Pulmonary artery endothelial cell (primary cell): ENCODE measurements at regions not wholly inside any gene's neighbourhood (a gene's known extent, or its start where the extent isn't known, plus 50 kb on each side); places are given as distances from the start of the nearest gene placed in this dataset.
A peak's percentile ranks its signal among the peaks of the same experiment; 100 is the strongest.

Experiments used
- DNase-seq: peaks from one replicate; pipeline ENCODE4 v3.0.0-alpha.2; 2011; ENCODE audit warnings: low read depth, low spot score

- no peak for DNase-seq
Observed at GRCh38 chr1:198861636-198862035, 222.8 kb downstream of the PTPRC start.

DNA sequence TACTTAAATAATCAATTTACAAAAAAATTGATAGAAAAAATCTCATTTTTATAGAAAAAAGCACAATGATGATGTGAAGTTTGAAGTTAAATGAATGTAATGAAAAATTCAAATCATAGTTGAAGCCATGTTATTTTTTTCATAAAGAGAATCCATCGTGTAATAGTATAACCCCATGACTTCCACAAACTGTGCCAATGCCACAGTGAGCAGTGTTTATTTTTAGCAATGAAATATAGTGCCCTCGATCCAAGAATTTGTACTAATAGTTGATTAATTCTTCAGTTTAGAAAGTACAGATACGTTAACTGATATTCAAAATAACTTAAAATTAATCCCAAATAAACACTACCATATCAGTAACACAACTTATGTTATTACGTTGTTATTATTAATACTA is 225.9 kb downstream of the PTPRC start:
- DNase-seq: no peak

DNA sequence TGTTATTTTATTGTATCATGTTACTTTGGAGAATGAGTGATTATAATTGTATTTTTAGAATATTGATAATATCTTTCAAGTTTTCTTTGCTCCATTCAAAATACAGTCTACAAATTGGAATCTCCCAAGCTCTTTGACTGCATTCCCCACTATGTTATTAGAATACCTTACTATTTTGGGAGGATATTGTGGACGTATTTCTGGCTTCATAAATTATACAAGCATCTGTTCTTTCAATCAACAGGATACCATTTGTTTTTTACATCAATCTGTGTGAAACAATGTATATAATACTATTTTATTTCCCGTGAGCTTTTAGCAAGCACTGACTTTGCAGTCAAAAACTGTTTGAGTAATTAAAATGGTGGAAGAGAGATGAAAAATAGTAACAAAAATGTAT is 226.5 kb downstream of the PTPRC start:
- no peak for DNase-seq

DNA sequence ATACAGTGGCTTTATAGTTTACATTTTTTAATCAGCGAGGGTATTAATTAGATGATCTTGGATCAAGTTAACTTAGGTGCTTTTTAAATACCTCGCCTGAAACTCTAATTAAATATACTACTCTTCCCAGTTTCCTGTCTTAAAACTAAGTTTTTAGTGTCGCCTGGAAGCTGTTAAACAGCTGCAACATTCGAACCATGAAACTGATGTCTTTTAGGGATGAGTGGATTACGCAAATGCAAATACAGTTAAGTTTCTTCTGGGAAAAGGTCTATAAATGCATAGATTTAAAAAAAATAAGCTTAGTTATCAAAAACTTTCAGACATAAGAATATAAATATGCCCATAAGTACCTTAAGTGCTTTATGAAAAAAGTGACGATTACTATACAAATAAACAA is 228.3 kb downstream of the PTPRC start:
- DNase-seq: no peak

DNA sequence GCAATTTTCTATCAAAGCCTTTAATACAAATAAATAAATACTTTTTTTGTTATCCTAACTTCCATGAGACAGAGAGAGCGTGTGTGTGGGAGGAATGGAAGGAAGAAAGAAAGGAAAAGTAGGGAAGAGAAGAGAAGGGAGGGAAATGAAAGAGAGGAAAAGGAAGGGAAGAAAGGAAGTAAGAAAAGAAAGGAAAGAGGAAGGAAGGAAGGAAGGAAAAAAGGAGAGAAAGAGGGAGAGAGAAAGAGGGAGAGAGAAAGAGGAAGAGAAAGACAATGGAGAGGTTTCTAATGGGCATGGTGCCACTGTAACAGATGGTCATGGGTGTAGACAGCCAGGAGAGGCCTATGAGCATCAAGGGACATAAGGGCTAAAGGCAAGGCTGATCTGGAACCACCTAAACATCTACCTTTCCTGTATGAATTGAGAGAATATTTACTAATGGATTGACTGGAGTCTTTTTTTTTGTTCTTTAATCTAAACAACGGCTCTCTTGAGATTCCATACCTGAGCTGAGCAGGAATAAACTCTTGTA is 234.9 kb downstream of the PTPRC start:
- DNase-seq: no peak

GRCh38 chr1:198876371-198876871 is 237.6 kb downstream of the PTPRC start:
- DNase-seq: no peak

GRCh38 chr1:198878566-198878965 is 239.7 kb downstream of the PTPRC start:
- DNase-seq: no peak

DNA sequence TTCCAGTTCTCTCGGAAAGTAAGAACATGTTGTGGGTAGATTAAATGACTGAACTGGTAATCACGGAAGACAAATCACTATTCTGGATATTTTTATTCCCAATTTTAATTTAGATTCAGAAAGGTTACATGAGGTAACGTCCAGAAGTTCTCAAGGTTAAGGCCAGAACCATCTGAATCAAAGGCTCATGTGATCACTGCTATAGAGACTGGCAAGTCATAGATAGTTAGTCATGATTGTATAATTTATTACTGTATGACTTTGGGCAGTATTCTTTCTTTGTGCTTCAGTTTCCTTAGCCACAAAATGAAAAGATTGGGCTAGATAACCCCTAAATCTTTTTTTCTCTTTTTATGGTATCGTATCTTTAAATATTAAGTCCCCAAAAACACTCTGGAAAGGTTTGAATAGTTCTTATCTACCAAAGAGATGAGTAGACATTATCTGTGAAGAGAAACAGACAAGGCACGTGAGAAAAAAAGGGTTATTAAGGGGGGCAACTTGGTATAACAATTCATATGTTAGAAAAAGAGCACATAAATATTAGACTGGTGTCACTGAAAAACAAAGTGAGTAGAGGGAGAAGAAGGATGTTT is 241.0 kb downstream of the PTPRC start:
- DNase-seq: no peak

GRCh38 chr1:198880397-198880796 is 241.6 kb downstream of the PTPRC start:
- DNase-seq: no peak

- DNase-seq: peak; percentile 69
Observed at GRCh38 chr1:198880818-198881597, 242.2 kb downstream of the PTPRC start.

DNA sequence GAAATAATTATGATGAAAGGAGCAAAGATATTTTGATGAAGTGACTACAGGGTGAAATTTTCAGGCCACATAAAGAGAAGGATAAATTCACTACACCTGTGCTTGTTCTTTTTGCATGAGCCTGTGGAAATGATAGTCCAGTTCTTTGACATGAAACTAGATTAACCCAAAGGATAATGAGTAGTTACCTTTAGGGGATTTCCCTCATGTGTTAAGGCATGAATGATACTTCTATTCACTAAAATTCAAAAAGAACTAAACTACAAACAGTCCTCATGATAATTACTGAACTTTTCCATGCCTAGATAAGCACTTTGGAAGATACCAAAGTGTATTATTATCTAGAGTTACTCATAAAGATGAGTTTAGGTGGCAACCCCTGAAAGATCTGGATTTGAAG is 244.3 kb downstream of the PTPRC start:
- DNase-seq: no peak

DNA sequence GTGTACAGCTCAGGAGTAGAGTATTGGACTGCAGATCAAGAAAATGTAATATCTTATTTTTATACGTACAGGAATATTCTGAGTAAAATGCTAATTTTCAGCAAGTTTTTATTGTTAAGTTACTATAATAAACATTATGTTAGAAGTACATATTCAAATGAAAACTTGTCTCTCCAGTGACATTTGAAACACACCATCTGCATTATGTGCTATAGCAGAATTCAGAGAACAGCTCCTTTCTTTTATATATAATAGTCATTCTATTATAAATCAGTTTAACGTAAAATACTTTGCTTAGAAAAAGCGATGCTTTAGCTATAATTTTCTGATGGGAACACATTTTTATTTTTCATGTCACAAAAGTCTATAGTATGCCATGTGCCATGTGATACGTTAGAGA is 249.0 kb downstream of the PTPRC start:
- no peak for DNase-seq

GRCh38 chr1:198888379-198888943 is 249.6 kb downstream of the PTPRC start:
- DNase-seq: no peak

- DNase-seq: no peak
Observed at GRCh38 chr1:198889101-198889500, 250.3 kb downstream of the PTPRC start.

DNA sequence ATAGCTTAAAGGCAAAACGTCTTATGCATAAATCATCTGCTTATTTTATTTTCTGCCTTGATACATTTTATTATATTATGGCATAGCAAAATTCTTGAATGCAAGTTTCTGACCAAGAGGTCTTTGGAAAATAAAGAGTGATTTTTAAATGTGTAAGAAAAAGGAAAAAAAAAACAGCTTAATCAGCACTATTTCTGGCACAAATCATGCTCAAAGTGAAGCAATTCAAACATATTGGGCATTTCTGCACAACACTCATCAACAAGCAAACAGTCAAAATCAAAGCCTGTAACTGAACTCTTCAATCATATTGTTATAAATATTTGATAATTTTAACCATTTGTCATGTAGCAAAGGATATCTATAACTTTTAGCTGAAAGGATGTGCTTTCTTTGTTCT is 250.9 kb downstream of the PTPRC start:
- DNase-seq: no peak

- DNase-seq: no peak
Observed at GRCh38 chr1:198890214-198890930, 251.5 kb downstream of the PTPRC start.

- peak; percentile 87 for DNase-seq
Observed at GRCh38 chr1:198892065-198892464, 253.2 kb downstream of the PTPRC start.

DNA sequence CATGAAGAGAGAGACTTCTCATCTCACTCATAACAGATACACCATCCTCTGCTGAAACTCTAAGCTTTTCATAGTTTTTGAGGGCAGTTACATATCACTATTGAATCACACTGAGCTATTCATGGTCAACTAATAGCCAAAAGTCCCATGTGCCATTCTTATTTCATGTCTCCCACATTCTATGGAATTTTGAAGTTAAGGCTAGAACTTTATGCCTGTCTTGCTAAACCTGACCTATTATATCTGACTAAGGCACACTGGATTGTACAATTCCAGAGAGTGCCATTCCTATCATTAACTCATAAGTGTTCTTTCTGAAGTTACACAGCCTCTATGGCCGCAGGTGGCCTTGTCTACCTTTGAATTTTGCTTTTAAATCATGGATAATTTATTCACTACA is 254.3 kb downstream of the PTPRC start:
- no peak for DNase-seq

DNA sequence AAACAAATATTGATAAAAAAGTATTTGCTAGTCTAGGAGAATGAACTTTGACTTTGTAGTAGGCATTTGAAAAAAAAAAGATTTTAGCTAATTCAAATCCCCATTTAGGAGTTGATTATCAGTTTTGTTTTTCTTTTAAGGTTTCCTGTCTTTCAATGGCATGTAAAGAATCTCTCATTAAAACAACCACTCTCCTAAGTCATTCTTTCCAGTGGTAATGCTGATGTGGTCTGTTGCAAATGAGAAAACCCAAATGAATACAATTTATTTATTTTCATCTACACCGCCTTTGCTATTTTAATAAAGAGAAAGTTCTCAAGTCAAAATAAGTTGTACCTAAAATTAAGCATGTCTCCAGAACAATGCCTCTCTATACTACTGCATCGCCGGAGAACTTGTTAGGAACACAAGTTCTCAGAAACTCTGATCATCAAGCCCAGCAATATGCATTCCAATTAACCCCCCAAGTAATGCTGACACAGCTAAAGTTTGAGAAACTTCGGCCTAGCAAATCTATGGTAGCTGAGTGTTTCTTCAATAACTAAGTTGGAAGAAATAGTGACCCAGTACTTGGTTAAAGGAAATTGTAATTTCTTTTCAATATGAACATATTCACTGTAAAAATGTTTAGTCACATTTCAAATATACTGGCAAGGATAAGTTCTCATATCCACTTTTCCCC is 255.1 kb downstream of the PTPRC start:
- no peak for DNase-seq

GRCh38 chr1:198901266-198901665 is 262.4 kb downstream of the PTPRC start:
- DNase-seq: no peak

- no peak for DNase-seq
Observed at GRCh38 chr1:198902655-198903054, 263.8 kb downstream of the PTPRC start.
